Stomach (tissue), 4 donors: ENCODE measurements at regions not wholly inside any gene's neighbourhood (a gene's known extent, or its start where the extent isn't known, plus 50 kb on each side); places are given as distances from the start of the nearest gene placed in this dataset.

Experiments
- EP300 ChIP-seq: sonication (generic); formaldehyde crosslinking; IDR thresholded peaks from one replicate; pipeline ENCODE4 v1.6.1; 2017; ENCODE audit warnings: antibody characterized with exemption
- POLR2A ChIP-seq, 4 donors: fragments of 450-650 bp; IDR thresholded peaks; one replicate each; pipeline ENCODE4 v1.6.1; 2016; ENCODE audit warnings: antibody characterized with exemption in 4 of 4, control low read depth in 2 of 4, mild to moderate bottlenecking in 1 of 4, moderate library complexity in 1 of 4
- POLR2AphosphoS5 ChIP-seq, 3 donors: sonication (generic); formaldehyde crosslinking; IDR thresholded peaks; one replicate each; pipeline ENCODE4 v1.6.1; 2016; ENCODE audit warnings: antibody characterized with exemption in 3 of 3
- TF ChIP-seq, protein P1 (sequence below), 7 experiments: fragments of 450-650 bp in 4 of 7; fragments of 200-600 bp in 3 of 7; sonication (generic) in 3 of 7; IDR thresholded peaks; one replicate each; pipeline ENCODE4 v1.5.1; 2016 to 2019; ENCODE audit warnings: antibody characterized with exemption in 7 of 7, control low read depth in 2 of 7, mild to moderate bottlenecking in 1 of 7

DNA sequence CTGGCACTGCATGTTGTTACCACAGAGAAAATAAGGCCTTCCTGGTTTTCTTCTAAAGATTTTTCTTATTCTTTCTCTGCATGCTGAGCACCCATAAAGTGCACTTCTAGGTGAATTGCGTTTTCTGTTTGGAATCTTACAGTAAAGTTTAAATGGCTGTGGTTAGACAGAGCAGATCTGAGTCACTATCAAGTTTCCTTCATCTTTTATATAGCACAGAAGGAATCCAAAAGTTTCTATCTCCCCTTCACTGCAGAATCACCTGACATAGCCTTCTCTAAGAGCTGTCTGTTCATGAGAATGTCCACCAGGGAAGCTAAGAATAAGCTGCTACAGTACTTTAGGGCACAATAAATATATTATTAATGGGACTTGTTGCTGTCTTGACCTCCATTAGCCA, 455.5 kb upstream of the FAM241A start:
- TF ChIP-seq, protein P1, sequence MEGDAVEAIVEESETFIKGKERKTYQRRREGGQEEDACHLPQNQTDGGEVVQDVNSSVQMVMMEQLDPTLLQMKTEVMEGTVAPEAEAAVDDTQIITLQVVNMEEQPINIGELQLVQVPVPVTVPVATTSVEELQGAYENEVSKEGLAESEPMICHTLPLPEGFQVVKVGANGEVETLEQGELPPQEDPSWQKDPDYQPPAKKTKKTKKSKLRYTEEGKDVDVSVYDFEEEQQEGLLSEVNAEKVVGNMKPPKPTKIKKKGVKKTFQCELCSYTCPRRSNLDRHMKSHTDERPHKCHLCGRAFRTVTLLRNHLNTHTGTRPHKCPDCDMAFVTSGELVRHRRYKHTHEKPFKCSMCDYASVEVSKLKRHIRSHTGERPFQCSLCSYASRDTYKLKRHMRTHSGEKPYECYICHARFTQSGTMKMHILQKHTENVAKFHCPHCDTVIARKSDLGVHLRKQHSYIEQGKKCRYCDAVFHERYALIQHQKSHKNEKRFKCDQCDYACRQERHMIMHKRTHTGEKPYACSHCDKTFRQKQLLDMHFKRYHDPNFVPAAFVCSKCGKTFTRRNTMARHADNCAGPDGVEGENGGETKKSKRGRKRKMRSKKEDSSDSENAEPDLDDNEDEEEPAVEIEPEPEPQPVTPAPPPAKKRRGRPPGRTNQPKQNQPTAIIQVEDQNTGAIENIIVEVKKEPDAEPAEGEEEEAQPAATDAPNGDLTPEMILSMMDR (IDR thresholded peaks at IDR 0.05) = no peak
- TF ChIP-seq POLR2A (IDR thresholded peaks at IDR 0.05) (no peak), POLR2AphosphoS5 (IDR thresholded peaks at IDR 0.05) (no peak), EP300 (no peak)
